MCF 10A (cell line): ENCODE measurements at regions not wholly inside any gene's neighbourhood (a gene's known extent, or its start where the extent isn't known, plus 50 kb on each side); places are given as distances from the start of the nearest gene placed in this dataset.

ENCODE experiments used
- BruUV-seq: library from RNA; stranded (reverse); fragments of 400-500 nt; replicated peaks from 2 replicates; lab custom pipeline; 2021; lab: Mats Ljungman, UMichigan
- CTCF ChIA-PET: fragments of 300-600 bp; sonication (Branson Sonifier 250); formaldehyde crosslinking; extraction: SDS; loops from one replicate; lab custom pipeline; 2021; ENCODE audit warnings: antibody characterized with exemption, inconsistent platforms; lab: Yijun Ruan, JAX
- POLR2A ChIA-PET: fragments of 300-600, 350-650 bp; sonication (Branson Sonifier 250); formaldehyde crosslinking; extraction: SDS; loops from one replicate; lab custom pipeline; 2020; ENCODE audit warnings: antibody characterized with exemption, inconsistent platforms; lab: Yijun Ruan, JAX
- DNase-seq: peaks from one replicate; pipeline ENCODE4 v3.0.0-alpha.2; 2018; ENCODE audit not compliant: unreplicated experiment
- H3K27ac Mint-ChIP-seq: one replicate; pipeline ENCODE4 v1.8.0; 2022; ENCODE audit warnings: mild to moderate bottlenecking, low read depth, mixed read lengths; ENCODE audit not compliant: unreplicated experiment
- H3K27me3 Mint-ChIP-seq: one replicate; pipeline ENCODE4 v1.8.0; 2022; ENCODE audit warnings: mixed read lengths; ENCODE audit not compliant: insufficient read depth, unreplicated experiment
- H3K36me3 Mint-ChIP-seq: one replicate; pipeline ENCODE4 v1.8.0; 2022; ENCODE audit warnings: mild to moderate bottlenecking, moderate library complexity, mixed read lengths; ENCODE audit not compliant: insufficient read depth, unreplicated experiment
- H3K4me1 Mint-ChIP-seq: one replicate; pipeline ENCODE4 v1.8.0; 2022; ENCODE audit warnings: mixed read lengths; ENCODE audit not compliant: insufficient read depth, unreplicated experiment
- H3K4me3 Mint-ChIP-seq: one replicate; pipeline ENCODE4 v1.8.0; 2022; ENCODE audit warnings: mild to moderate bottlenecking, moderate library complexity, mixed read lengths; ENCODE audit not compliant: unreplicated experiment
- H3K9me3 Mint-ChIP-seq: one replicate; pipeline ENCODE4 v1.8.0; 2022; ENCODE audit warnings: mixed read lengths; ENCODE audit not compliant: unreplicated experiment
- intact Hi-C: fragments of 100-400 bp; cut with micrococcal nuclease; formaldehyde crosslinking; loops from 2 replicates; pipeline ENCODE4 v1.14.1; 2022
- TF ChIP-seq, protein P1 (sequence below): fragments of 200-600 bp; IDR thresholded peaks from one replicate; pipeline ENCODE4 v1.8.0; 2022; ENCODE audit warnings: antibody characterized with exemption, mild to moderate bottlenecking; ENCODE audit not compliant: unreplicated experiment

DNA sequence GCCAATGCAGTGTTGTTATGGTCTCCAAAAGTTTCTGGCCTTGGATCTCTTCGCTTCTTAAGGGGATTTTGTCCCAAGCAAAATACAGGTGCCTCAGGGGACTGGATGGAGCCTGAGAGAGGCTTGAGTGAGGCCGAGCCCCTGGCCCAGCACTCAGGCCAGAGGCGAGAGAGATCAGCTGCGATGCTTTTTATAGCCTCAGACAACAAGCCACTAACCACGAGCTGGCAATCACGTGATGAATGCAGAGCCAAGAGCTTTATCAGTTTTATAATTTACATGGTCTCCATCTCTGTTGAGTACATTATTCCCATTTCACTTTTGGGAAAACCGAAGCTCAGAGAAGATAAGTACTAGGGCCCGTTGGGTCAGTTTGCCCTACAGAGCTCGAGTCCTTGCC, 360.0 kb upstream of the CDH5 start:
- Mint-ChIP-seq H3K27ac (no peak overlapping the region), H3K9me3 (peaks cover 33% of the 10 kb centered on the region), H3K27me3 (no peaks in the 10 kb centered on the region), H3K4me1 (no peaks in the 10 kb centered on the region), H3K36me3 (no peaks in the 10 kb centered on the region), H3K4me3 (no peak overlapping the region)
- TF ChIP-seq, protein P1, sequence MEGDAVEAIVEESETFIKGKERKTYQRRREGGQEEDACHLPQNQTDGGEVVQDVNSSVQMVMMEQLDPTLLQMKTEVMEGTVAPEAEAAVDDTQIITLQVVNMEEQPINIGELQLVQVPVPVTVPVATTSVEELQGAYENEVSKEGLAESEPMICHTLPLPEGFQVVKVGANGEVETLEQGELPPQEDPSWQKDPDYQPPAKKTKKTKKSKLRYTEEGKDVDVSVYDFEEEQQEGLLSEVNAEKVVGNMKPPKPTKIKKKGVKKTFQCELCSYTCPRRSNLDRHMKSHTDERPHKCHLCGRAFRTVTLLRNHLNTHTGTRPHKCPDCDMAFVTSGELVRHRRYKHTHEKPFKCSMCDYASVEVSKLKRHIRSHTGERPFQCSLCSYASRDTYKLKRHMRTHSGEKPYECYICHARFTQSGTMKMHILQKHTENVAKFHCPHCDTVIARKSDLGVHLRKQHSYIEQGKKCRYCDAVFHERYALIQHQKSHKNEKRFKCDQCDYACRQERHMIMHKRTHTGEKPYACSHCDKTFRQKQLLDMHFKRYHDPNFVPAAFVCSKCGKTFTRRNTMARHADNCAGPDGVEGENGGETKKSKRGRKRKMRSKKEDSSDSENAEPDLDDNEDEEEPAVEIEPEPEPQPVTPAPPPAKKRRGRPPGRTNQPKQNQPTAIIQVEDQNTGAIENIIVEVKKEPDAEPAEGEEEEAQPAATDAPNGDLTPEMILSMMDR, result no peak
- no peak for DNase-seq
- intact Hi-C loops, result no loop called here
- POLR2A ChIA-PET, result interaction anchor here (1.1 kb wide), 1 partner anchor 75 kb away, joined by 3 read pairs; no protein-coding TSS in a partner anchor
- no TSS peak for BruUV-seq
- CTCF ChIA-PET, result interaction anchor here (0.9 kb wide), 1 partner anchor 55 kb away, joined by 3 read pairs; no protein-coding TSS in a partner anchor

DNA sequence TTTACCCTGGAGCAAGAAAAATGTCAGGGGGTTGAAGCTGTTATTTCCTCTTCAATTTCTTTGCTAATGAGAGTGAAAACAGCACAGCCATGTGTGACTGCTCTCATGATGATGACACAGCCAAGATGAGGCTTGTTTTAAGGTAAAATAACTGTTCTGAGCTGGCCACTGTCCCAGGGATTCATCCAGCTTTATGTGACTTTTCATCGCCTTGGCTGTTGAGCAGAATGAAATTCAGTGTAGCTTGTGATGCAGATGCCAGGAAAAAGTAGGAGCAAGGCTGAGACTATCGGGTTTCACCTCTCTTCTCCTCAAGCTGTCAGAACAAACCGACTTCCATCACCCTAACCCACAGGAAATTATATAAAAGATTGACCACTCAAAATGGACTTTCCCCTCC, 361.8 kb upstream of the CDH5 start:
- TF ChIP-seq, protein P1, result no peak
- DNase-seq, result no peak
- Mint-ChIP-seq H3K27me3 (no peaks in the 10 kb centered on the region), H3K27ac (no peak overlapping the region), H3K36me3 (no peaks in the 10 kb centered on the region), H3K4me3 (no peak overlapping the region), H3K4me1 (no peaks in the 10 kb centered on the region), H3K9me3 (peaks cover 28% of the 10 kb centered on the region)
- ChIA-PET POLR2A (no interaction called here), CTCF (no interaction called here)
- intact Hi-C loops, result no loop called here
- BruUV-seq, result no TSS peak

DNA sequence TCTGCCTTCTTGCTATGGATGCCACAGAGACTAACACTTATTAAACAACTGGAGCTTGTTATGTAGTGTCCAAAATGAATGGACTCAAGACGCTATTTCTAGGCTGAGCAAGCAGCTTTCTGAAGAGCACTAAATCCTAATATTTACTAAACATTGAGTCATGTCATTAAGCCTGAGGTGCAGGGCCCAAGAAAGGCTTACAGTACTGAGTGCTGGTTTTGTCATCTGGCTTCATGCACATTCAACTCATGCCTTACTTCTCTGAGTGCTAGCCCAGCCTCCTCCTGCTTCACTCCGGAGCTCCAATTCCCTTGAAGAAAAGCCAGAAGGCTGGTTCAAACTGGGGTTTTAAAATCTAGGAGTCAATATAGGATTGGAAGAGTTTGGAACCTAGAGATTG, 363.3 kb upstream of the CDH5 start:
- intact Hi-C loops, result no loop called here
- TF ChIP-seq, protein P1, result no peak
- POLR2A ChIA-PET, result no interaction called here
- no peaks in the 10 kb centered on the region for H3K36me3 Mint-ChIP-seq
- no peaks in the 10 kb centered on the region for H3K4me1 Mint-ChIP-seq
- DNase-seq, result no peak
- CTCF ChIA-PET, result interaction anchor here (0.6 kb wide), 1 partner anchor 270 kb away, joined by 3 read pairs; no protein-coding TSS in a partner anchor
- no peaks in the 10 kb centered on the region for H3K27me3 Mint-ChIP-seq
- H3K27ac Mint-ChIP-seq, result no peak overlapping the region
- no peak overlapping the region for H3K4me3 Mint-ChIP-seq
- H3K9me3 Mint-ChIP-seq, result peaks cover 32% of the 10 kb centered on the region
- no TSS peak for BruUV-seq

DNA sequence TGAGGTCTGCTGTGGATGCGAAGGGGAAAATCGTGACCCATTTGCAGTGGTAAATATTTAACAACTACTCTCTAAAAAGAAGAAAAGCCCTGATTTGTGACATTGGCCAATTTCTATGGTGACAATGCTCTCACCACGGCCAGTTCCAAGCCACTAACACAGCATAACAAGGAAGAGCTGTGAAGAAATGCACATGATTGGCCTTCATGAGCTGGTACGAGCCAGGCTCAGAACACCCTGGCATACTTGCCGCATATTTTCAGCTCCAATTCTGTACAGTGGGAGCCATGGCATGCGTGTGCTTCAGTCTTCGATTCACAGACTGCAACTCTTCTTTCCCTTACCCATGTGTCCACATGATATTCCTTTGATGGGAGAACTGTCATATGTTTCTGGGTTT, 363.9 kb upstream of the CDH5 start:
- POLR2A ChIA-PET, result no interaction called here
- H3K4me3 Mint-ChIP-seq, result no peak overlapping the region
- CTCF ChIA-PET, result interaction anchor here (0.6 kb wide), 1 partner anchor 1318 kb away, joined by 3 read pairs; no protein-coding TSS in a partner anchor
- intact Hi-C loops, result no loop called here
- no TSS peak for BruUV-seq
- peaks cover 32% of the 10 kb centered on the region for H3K9me3 Mint-ChIP-seq
- TF ChIP-seq, protein P1, result no peak
- no peak for DNase-seq
- no peaks in the 10 kb centered on the region for H3K4me1 Mint-ChIP-seq
- H3K27me3 Mint-ChIP-seq, result no peaks in the 10 kb centered on the region
- no peaks in the 10 kb centered on the region for H3K36me3 Mint-ChIP-seq
- no peak overlapping the region for H3K27ac Mint-ChIP-seq
